ENCODE measurements at regions not wholly inside any gene's neighbourhood (a gene's known extent, or its start where the extent isn't known, plus 50 kb on each side); places are given as distances from the start of the nearest gene placed in this dataset.

- DNase-seq, result no peak
Measured at GRCh38 chr10:131844529-131845084, 56.2 kb upstream of the PPP2R2D start.

- no peak for DNase-seq
Measured at GRCh38 chr10:131845505-131846239, 55.1 kb upstream of the PPP2R2D start.

- no peak for DNase-seq
Measured at GRCh38 chr10:131846240-131847101, 54.3 kb upstream of the PPP2R2D start.

GRCh38 chr10:131847241-131847783 lies 53.5 kb upstream of the PPP2R2D start:
- DNase-seq, result no peak

- DNase-seq, result no peak
Measured at GRCh38 chr10:131848296-131848695, 52.5 kb upstream of the PPP2R2D start.

GRCh38 chr10:131848741-131849590 lies 51.8 kb upstream of the PPP2R2D start:
- no peak for DNase-seq

GRCh38 chr10:131849591-131850382 lies 51.0 kb upstream of the PPP2R2D start:
- no peak for DNase-seq

GRCh38 chr10:131850383-131850870 lies 50.4 kb upstream of the PPP2R2D start:
- DNase-seq, result no peak
